Keratinocyte (primary cell): ENCODE measurements at regions not wholly inside any gene's neighbourhood (a gene's known extent, or its start where the extent isn't known, plus 50 kb on each side); places are given as distances from the start of the nearest gene placed in this dataset.

ENCODE experiments used
- EZH2 ChIP-seq: IDR thresholded peaks from one replicate; pipeline ENCODE4 v1.6.1; 2012; ENCODE audit warnings: inconsistent platforms, mild to moderate bottlenecking, low read length, moderate library complexity
- TF ChIP-seq, protein P1 (sequence below), 3 experiments: IDR thresholded peaks in 1 of 3; conservative IDR thresholded peaks in 1 of 3; optimal IDR thresholded peaks in 1 of 3; 2 replicates in 2 of 3; 3 replicates in 1 of 3; pipeline versions ENCODE3 to v1.5.1; 2011; ENCODE audit warnings: low read length in 3 of 3, mild to moderate bottlenecking in 3 of 3, moderate library complexity in 2 of 3, control low read depth in 1 of 3, inconsistent platforms in 1 of 3; ENCODE audit not compliant: insufficient read depth in 2 of 3; ENCODE audit errors: extremely low read depth in 1 of 3

GRCh38 chr6:137700751-137701477, 166.1 kb upstream of the TNFAIP3 start:
- TF ChIP-seq, protein P1, sequence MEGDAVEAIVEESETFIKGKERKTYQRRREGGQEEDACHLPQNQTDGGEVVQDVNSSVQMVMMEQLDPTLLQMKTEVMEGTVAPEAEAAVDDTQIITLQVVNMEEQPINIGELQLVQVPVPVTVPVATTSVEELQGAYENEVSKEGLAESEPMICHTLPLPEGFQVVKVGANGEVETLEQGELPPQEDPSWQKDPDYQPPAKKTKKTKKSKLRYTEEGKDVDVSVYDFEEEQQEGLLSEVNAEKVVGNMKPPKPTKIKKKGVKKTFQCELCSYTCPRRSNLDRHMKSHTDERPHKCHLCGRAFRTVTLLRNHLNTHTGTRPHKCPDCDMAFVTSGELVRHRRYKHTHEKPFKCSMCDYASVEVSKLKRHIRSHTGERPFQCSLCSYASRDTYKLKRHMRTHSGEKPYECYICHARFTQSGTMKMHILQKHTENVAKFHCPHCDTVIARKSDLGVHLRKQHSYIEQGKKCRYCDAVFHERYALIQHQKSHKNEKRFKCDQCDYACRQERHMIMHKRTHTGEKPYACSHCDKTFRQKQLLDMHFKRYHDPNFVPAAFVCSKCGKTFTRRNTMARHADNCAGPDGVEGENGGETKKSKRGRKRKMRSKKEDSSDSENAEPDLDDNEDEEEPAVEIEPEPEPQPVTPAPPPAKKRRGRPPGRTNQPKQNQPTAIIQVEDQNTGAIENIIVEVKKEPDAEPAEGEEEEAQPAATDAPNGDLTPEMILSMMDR (optimal IDR thresholded peaks at IDR 0.05 in 1 of 3, IDR thresholded peaks at IDR 0.05 in 1 of 3, conservative IDR thresholded peaks at IDR 0.05 in 1 of 3; ENCODE audit: extremely low read depth in 1 of 3, insufficient read depth in 2 of 3, low read length in 3 of 3), result no peak
- TF ChIP-seq EZH2, result no peak
